ENCODE measurements at regions not wholly inside any gene's neighbourhood (a gene's known extent, or its start where the extent isn't known, plus 50 kb on each side); places are given as distances from the start of the nearest gene placed in this dataset.

GRCh38 chr16:66001432-66001831, 365.1 kb upstream of the CDH5 start:
- Histone ChIP-seq H4K20me1 (replicated peaks in 1 of 2; ENCODE audit: control insufficient read depth in 1 of 2, insufficient read depth in 2 of 2, low read length in 2 of 2) (no peaks in the 10 kb centered on the region), H3K14ac (ENCODE audit: insufficient read length) (no peak overlapping the region), H4K8ac (ENCODE audit: extremely low read depth, insufficient read depth, low read length) (no peak overlapping the region), H3K4me1 (replicated peaks in 1 of 4; ENCODE audit: control insufficient read depth in 3 of 4, insufficient read depth in 4 of 4, low read length in 3 of 4) (no peaks in the 10 kb centered on the region; a peak in 1 of 7 replicates), H3K27ac (ENCODE audit: low read depth, low read length) (no peak overlapping the region), H3K4me2 (ENCODE audit: insufficient read depth in 1 of 2, low read depth in 2 of 2, low read length in 2 of 2) (no peak overlapping the region), H3K27me3 (replicated peaks in 1 of 4; ENCODE audit: control insufficient read depth in 3 of 4, extremely low read depth in 1 of 4, insufficient read depth in 3 of 4, low read length in 3 of 4) (no peaks in the 10 kb centered on the region), H3K79me2 (ENCODE audit: control insufficient read depth in 1 of 2, insufficient read depth in 2 of 2, low read length in 2 of 2) (no peaks in the 10 kb centered on the region), H2BK120ac (replicated peaks; ENCODE audit: low read depth, low read length) (no peak overlapping the region), H3K23ac (ENCODE audit: insufficient read length) (no peak overlapping the region), H4K91ac (replicated peaks; ENCODE audit: insufficient read length, low read length) (no peak overlapping the region), H3K18ac (ENCODE audit: extremely low read depth, low read length) (no peak overlapping the region), H3K23me2 (ENCODE audit: low read depth, low read length) (no peaks in the 10 kb centered on the region), H2BK20ac (ENCODE audit: low read length) (no peak overlapping the region), H2BK5ac (ENCODE audit: low read depth, low read length) (no peak overlapping the region), H3K4me3 (ENCODE audit: extremely low read depth in 1 of 4, insufficient read depth in 2 of 4, low read depth in 3 of 4, low read length in 4 of 4) (no peak overlapping the region), H4K5ac (ENCODE audit: insufficient read length, low read depth, low read length) (no peak overlapping the region), H3K9me3 (ENCODE audit: insufficient read depth in 2 of 2, low read depth in 1 of 2, low read length in 1 of 2) (0 out of 4 replicates have a peak, but pooled peaks cover 0 to 3% of the 10 kb centered on the region in 2 experiments), H3K9ac (replicated peaks in 1 of 4; ENCODE audit: extremely low read depth in 1 of 4, low read depth in 3 of 4, low read length in 3 of 4) (no peak overlapping the region), H2AK5ac (ENCODE audit: low read depth, low read length) (no peak overlapping the region), H2AFZ (ENCODE audit: low read length) (no peak overlapping the region), H2BK15ac (ENCODE audit: low read length) (no peak overlapping the region), H3K4ac (replicated peaks; ENCODE audit: insufficient read length, low read depth, low read length) (no peak overlapping the region), H3K36me3 (ENCODE audit: control insufficient read depth in 2 of 4, insufficient read depth in 4 of 4, low read length in 3 of 4) (no peaks in the 10 kb centered on the region), H3K56ac (replicated peaks; ENCODE audit: insufficient read length, low read depth, low read length) (no peak overlapping the region), H2BK12ac (ENCODE audit: low read depth, low read length) (no peak overlapping the region), H3K79me1 (ENCODE audit: low read depth, low read length) (no peaks in the 10 kb centered on the region)
- POLR2A ChIA-PET (ENCODE audit: partially characterized antibody): no interaction called here
- WGBS, 2 experiments (ENCODE audit: extremely low coverage in 1 of 2, insufficient coverage in 1 of 2, insufficient read length in 1 of 2, insufficient replicate concordance in 2 of 2, low coverage in 1 of 2, low lambda C conversion rate in 2 of 2, missing lambda C conversion rate in 1 of 2): 99% methylated on average over 4 of the region's 4 CpGs; no CpG with 5 or more reads in 1 of the 2 experiments
- FAIRE-seq: no peak
- CTCF ChIA-PET (ENCODE audit: partially characterized antibody): interaction anchor here (1.0 to 4.6 kb wide), 6 partner anchors 10 to 424 kb away, joined by 3 to 15 read pairs (median 4); no protein-coding TSS in a partner anchor
- no peak for DNase-seq (ENCODE audit: low read depth in 1 of 2, low spot score in 2 of 2)
- TF ChIP-seq RNF2 (IDR thresholded peaks at IDR 0.05; ENCODE audit: borderline replicate concordance, low read depth, low read length, missing control alignments, poor library complexity, severe bottlenecking) (no peak), SUZ12 (IDR thresholded peaks at IDR 0.05; ENCODE audit: low read length) (no peak), EGR1 (IDR thresholded peaks at IDR 0.05; ENCODE audit: borderline replicate concordance, low read depth, low read length) (no peak), CHD2 (IDR thresholded peaks at IDR 0.05; ENCODE audit: low read length) (no peak), ASH2L (IDR thresholded peaks at IDR 0.05; ENCODE audit: low read length) (no peak), RAD21 (IDR thresholded peaks at IDR 0.05 in 1 of 2, conservative IDR thresholded peaks at IDR 0.05 in 1 of 2; ENCODE audit: low read depth in 2 of 2, low read length in 2 of 2) (no peak), KDM1A (IDR thresholded peaks at IDR 0.05; ENCODE audit: borderline replicate concordance, low read length) (no peak), TCF12 (IDR thresholded peaks at IDR 0.05; ENCODE audit: low read depth, low read length) (no peak), BCL11A (IDR thresholded peaks at IDR 0.05; ENCODE audit: low read depth in 2 of 2, low read length in 2 of 2) (no peak), SIX5 (IDR thresholded peaks at IDR 0.05; ENCODE audit: low read depth, low read length) (no peak), BRCA1 (IDR thresholded peaks at IDR 0.05; ENCODE audit: low read depth, low read length) (no peak), E2F6 (IDR thresholded peaks at IDR 0.05) (no peak)

All from H1 (cell line).